Mucosa of rectum (tissue), 2 donors: ENCODE measurements at regions not wholly inside any gene's neighbourhood (a gene's known extent, or its start where the extent isn't known, plus 50 kb on each side); places are given as distances from the start of the nearest gene placed in this dataset.

Experiments
- H3K27ac ChIP-seq, 2 donors: one replicate each; pipeline ENCODE4 v1.7.0; 2013; ENCODE audit warnings: inconsistent platforms in 2 of 2, low read depth in 2 of 2, low read length in 2 of 2
- H3K27me3 ChIP-seq, 2 donors: one replicate each; pipeline ENCODE4 v1.7.0; 2013; ENCODE audit warnings: low read length in 2 of 2; ENCODE audit not compliant: control insufficient read depth in 2 of 2, insufficient read depth in 2 of 2
- H3K36me3 ChIP-seq, 2 donors: one replicate each; pipeline ENCODE4 v1.7.0; 2013; ENCODE audit warnings: low read length in 2 of 2; ENCODE audit not compliant: control insufficient read depth in 2 of 2, insufficient read depth in 2 of 2
- H3K4me1 ChIP-seq, 2 donors: one replicate each; pipeline ENCODE4 v1.7.0; 2013; ENCODE audit warnings: low read length in 2 of 2, mild to moderate bottlenecking in 1 of 2; ENCODE audit not compliant: control insufficient read depth in 2 of 2, insufficient read depth in 2 of 2
- H3K4me3 ChIP-seq, 2 donors: one replicate each; pipeline ENCODE4 v1.7.0; 2013; ENCODE audit warnings: low read length in 2 of 2
- H3K9ac ChIP-seq, 2 donors: one replicate each; pipeline ENCODE4 v1.7.0; 2013; ENCODE audit warnings: low read length in 2 of 2, low read depth in 1 of 2, mild to moderate bottlenecking in 1 of 2
- H3K9me3 ChIP-seq, 2 donors: one replicate each; pipeline ENCODE4 v1.7.0; 2013; ENCODE audit warnings: low read length in 2 of 2; ENCODE audit not compliant: control insufficient read depth in 2 of 2
- donor health status: healthy.
- donor health status: Normal muscosa, but diverticular disease.

DNA sequence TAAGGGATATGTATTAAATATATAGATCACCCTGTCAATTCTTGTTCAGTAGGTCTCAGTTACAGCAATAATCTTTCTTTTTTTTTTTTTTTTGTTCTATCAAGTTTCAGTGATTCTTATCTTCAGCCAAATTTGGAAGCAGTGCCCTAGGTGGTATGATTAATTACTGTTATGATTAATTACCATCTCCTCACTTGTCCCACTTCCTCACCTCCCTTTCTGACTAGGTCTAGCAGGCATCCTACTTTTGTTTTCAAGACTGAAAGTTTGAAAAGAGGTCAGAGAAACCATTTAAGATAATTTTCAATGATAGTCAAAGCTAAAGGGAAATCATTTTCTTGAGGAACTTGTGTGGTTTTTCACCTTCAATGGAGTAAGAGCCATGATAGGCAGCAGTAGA, 144.0 kb upstream of the CNTN4 start:
- Histone ChIP-seq H3K4me3 (no peak overlapping the region), H3K27me3 (no peaks in the 10 kb centered on the region), H3K4me1 (no peaks in the 10 kb centered on the region), H3K27ac (no peak overlapping the region), H3K36me3 (no peaks in the 10 kb centered on the region), H3K9me3 (no peaks in the 10 kb centered on the region), H3K9ac (no peak overlapping the region)

DNA sequence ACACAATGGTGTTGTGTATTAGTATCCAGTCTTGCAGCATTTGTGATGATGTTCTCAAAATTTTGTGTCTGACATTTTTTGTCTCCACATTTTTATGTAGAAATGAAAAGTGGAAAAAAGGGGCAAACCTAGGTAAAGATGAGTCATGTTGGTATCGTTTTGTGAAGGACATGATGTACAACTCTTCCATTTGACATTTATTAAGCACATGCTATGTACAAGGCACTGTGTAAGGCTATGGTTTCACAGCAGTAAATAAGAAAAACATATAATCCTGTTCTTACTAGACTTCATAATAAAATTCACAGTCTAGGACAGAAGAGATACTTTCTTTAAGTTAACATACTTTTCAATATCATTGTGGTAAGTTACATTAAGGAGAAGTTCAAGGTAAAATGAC, 143.5 kb upstream of the CNTN4 start:
- Histone ChIP-seq H3K27me3 (no peaks in the 10 kb centered on the region), H3K4me3 (no peak overlapping the region), H3K9me3 (no peaks in the 10 kb centered on the region), H3K36me3 (no peaks in the 10 kb centered on the region), H3K9ac (no peak overlapping the region), H3K4me1 (no peaks in the 10 kb centered on the region), H3K27ac (no peak overlapping the region)

DNA sequence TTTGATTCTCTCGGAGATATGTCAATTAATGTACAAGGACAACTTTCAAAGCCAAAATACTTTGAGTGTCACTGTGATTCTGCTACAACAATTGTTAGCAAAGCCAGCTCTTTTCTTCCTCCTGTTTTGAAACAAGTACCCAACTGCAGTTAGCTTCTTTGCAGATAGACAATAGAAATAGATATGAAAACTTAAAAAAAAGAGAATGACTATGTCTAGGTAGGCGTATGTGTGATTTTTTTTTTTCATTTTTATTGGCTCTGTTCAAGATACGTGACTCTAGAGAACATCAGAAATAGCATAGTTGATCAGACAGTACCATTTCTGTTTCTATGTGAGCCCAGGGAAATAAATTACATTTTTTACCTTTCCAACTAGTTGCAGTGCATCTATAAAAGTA, 142.9 kb upstream of the CNTN4 start:
- H3K4me1 ChIP-seq: no peaks in the 10 kb centered on the region

DNA sequence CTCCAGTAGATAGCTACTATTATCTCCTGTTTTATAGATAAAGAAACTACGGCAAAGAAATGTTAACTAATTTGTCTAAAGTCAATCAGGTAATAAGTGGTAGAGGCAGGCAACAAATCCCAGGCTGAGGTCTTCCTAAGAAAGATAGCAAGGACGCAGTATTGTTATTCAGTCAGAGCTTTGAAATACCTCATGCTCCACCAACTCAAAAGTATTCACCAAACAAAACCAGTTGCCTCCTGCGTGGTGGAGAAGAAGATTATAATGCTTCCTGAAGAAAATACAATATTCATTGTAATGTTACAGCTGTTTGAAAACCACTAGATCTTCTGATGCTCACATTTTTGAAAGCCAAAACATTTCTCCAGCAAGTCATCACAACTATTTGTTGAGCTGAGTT, 138.2 kb upstream of the CNTN4 start:
- no peak overlapping the region for H3K27ac ChIP-seq
- no peaks in the 10 kb centered on the region for H3K27me3 ChIP-seq
- H3K4me3 ChIP-seq: no peak overlapping the region
- no peaks in the 10 kb centered on the region for H3K4me1 ChIP-seq
- H3K9me3 ChIP-seq: no peaks in the 10 kb centered on the region
- no peak overlapping the region for H3K9ac ChIP-seq
- no peaks in the 10 kb centered on the region for H3K36me3 ChIP-seq

More for the DNA sequence above, 142.9 kb upstream of the CNTN4 start:
- H3K36me3 ChIP-seq: no peaks in the 10 kb centered on the region
- no peak overlapping the region for H3K9ac ChIP-seq
- H3K27me3 ChIP-seq: no peaks in the 10 kb centered on the region
- H3K4me3 ChIP-seq: no peak overlapping the region
- H3K9me3 ChIP-seq: no peaks in the 10 kb centered on the region
- no peak overlapping the region for H3K27ac ChIP-seq

DNA sequence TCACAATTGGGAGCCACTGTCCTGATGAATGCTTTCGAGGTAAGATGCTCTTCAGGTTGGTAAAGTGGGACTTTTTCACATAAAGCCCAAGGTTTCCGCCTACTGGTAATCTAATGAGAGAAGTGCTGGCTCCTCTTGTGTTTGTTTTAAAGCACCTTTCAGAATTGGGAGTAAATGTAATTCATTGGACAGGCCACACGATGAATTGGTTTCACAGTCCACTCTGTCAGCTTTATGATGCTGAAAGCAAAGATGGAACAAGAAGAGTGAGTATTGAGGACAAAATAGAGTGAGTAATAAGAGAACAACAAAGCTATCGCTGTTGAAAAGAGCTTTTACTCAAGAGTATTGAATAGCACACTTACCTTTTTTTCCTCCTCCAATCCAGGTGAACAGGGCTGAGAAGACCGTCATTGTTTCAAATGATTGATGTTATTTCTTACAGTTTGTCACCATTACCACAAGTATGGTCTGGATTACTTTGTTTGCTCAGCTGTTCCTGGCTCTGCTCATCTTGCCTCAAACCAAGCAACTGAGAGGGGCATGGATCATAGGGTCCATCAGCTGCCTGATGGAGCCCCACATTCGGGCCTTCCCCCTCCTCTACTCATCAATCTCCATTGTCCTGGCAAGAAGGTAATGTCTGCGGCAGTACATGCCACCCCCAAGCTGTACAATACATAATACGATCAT, 136.1 kb upstream of the CNTN4 start:
- H3K27ac ChIP-seq: no peak overlapping the region
- H3K4me3 ChIP-seq: no peak overlapping the region
- no peaks in the 10 kb centered on the region for H3K4me1 ChIP-seq
- no peaks in the 10 kb centered on the region for H3K36me3 ChIP-seq
- H3K9ac ChIP-seq: no peak overlapping the region
- H3K9me3 ChIP-seq: no peaks in the 10 kb centered on the region
- no peaks in the 10 kb centered on the region for H3K27me3 ChIP-seq

DNA sequence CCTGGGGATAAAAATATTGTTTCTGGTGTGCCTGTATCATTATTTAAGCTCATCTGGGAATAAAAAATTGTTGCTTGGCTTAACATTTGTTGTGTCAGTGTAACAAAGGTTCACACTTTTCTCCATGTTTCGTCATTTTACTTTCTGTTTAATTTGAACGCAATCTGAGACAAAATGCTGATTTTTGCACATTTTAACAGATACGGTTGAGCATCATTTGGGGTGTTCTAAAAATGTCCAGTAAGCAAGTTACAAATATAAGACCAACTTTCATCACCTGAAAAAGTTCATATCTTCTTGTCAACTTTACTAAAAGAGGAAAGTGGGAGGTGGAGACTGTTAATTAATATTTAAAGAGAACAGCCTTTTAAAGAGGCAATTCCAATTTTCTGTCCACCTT, 134.8 kb upstream of the CNTN4 start:
- no peak overlapping the region for H3K4me3 ChIP-seq
- H3K9me3 ChIP-seq: no peaks in the 10 kb centered on the region
- no peaks in the 10 kb centered on the region for H3K4me1 ChIP-seq
- H3K27ac ChIP-seq: no peak overlapping the region
- no peak overlapping the region for H3K9ac ChIP-seq
- H3K27me3 ChIP-seq: no peaks in the 10 kb centered on the region
- no peaks in the 10 kb centered on the region for H3K36me3 ChIP-seq

DNA sequence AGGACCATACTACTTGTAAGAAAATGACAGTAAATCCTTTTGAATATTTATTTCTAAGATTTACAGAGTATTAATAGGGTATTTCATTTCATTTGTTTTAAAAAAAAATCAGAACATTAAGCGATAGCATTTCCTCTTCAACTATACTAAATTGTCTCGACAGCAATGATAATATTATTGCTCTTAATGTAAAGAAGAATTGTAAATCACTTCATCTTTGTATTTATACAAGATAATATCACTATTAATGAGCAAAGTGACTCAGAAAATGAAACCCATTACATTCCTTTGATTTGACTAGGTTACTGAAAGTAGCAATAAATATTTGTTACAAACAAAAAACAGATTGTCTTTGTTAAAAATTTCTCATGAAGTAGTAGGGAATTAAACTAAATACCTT, 131.1 kb upstream of the CNTN4 start:
- no peaks in the 10 kb centered on the region for H3K9me3 ChIP-seq
- no peaks in the 10 kb centered on the region for H3K4me1 ChIP-seq
- no peaks in the 10 kb centered on the region for H3K36me3 ChIP-seq
- H3K9ac ChIP-seq: no peak overlapping the region
- no peaks in the 10 kb centered on the region for H3K27me3 ChIP-seq
- H3K4me3 ChIP-seq: no peak overlapping the region
- no peak overlapping the region for H3K27ac ChIP-seq

DNA sequence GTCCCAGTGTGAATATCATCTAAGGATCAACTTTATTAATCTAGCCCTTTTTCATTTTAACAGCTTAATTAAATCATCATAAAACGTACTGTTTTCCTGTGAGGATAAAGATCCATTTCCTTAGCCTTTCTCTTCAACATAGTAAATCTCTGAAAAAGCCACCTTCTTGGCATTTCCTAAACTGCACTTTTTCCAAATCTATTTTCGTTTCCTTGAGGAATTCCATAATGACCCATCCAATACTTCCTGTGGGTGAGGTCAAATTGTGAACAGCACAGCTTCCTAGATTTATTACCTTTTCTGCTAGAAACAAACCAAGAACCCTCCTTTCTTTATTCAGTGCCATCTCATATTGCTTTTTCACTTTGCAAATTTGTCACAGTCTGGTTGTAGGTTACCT, 129.4 kb upstream of the CNTN4 start:
- H3K4me1 ChIP-seq: no peaks in the 10 kb centered on the region
- H3K9ac ChIP-seq: no peak overlapping the region
- H3K27me3 ChIP-seq: no peaks in the 10 kb centered on the region
- no peak overlapping the region for H3K27ac ChIP-seq
- H3K9me3 ChIP-seq: no peaks in the 10 kb centered on the region
- H3K36me3 ChIP-seq: no peaks in the 10 kb centered on the region
- no peak overlapping the region for H3K4me3 ChIP-seq

DNA sequence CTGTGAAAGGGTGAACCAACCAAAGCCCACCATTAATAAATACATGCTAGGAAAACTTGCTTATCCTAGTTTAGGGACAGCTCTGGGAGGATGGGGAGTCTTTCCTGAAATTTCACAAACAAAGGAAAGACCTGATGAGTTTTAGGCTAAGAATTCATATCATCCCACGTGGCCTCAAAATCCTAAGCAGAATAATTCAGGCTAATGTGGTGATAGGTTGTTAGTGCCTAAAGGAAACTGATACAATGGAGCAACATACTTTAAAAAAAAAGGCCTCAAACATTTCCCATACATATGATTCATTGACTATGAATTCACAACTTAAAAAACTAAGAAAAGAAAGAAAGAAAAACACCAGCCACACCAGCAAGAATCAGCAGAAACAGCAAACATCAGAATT, 126.9 kb upstream of the CNTN4 start:
- Histone ChIP-seq H3K4me1 (no peaks in the 10 kb centered on the region), H3K9me3 (no peaks in the 10 kb centered on the region), H3K9ac (no peak overlapping the region), H3K36me3 (no peaks in the 10 kb centered on the region), H3K4me3 (no peak overlapping the region), H3K27me3 (no peaks in the 10 kb centered on the region), H3K27ac (no peak overlapping the region)

DNA sequence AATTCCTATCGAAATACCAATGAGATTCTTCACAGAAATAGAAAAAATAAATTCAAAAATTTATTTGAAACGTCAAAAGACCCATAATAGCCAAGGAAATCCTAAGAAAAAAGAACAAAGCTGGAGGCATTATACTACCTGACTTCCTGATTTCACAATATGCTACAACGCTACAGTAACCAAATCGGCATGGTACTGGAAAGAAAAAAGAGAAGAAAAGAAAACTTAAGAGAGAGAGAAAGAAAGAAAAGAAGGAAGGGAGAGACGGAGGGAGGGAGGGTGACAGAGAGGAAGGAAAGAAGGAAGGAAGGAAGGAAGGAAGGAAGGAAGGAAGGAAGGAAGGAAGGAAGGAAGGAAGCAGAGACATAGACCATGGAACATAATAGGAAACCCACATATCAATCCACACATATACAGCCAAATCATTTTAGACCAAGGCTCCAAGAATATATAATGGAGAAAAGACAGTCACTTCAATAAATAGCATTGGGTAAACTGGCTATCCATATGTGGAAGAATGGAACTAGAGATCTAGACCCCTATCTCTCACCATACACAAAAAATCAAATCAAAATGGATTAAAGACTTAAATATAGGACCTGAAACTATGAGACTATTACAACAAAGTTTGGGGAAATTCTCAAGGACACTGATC, 118.6 kb upstream of the CNTN4 start:
- no peak overlapping the region for H3K9ac ChIP-seq
- no peaks in the 10 kb centered on the region for H3K4me1 ChIP-seq
- no peak overlapping the region for H3K4me3 ChIP-seq
- no peaks in the 10 kb centered on the region for H3K36me3 ChIP-seq
- H3K9me3 ChIP-seq: no peaks in the 10 kb centered on the region
- H3K27ac ChIP-seq: no peak overlapping the region
- H3K27me3 ChIP-seq: no peaks in the 10 kb centered on the region
